ENCODE measurements at regions not wholly inside any gene's neighbourhood (a gene's known extent, or its start where the extent isn't known, plus 50 kb on each side); places are given as distances from the start of the nearest gene placed in this dataset.

GRCh38 chr7:142391191-142391992, 133.5 kb upstream of the PRSS58 start:
- Histone ChIP-seq H3K27ac (no peak overlapping the region), H3K27me3 (no peaks in the 10 kb centered on the region), H3K4me1 (no peaks in the 10 kb centered on the region), H3K9me3 (no peaks in the 10 kb centered on the region), H3K36me3 (no peaks in the 10 kb centered on the region), H3K9ac (ENCODE audit: low read depth in 2 of 2, low read length in 2 of 2) (no peak overlapping the region), H3K4me3 (no peak overlapping the region)
- no peak for TF ChIP-seq CTCF (IDR thresholded peaks at IDR 0.05)
- no peak for DNase-seq
- intact Hi-C loops (cut with DNase I) = no loop called here

GRCh38 chr7:142389544-142389943, 131.7 kb upstream of the PRSS58 start:
- Histone ChIP-seq H3K9me3 (no peaks in the 10 kb centered on the region), H3K27me3 (no peaks in the 10 kb centered on the region), H3K27ac (no peak overlapping the region), H3K4me3 (no peak overlapping the region), H3K9ac (ENCODE audit: low read depth in 2 of 2, low read length in 2 of 2) (no peak overlapping the region), H3K4me1 (no peaks in the 10 kb centered on the region), H3K36me3 (no peaks in the 10 kb centered on the region)
- no peak for DNase-seq
- intact Hi-C loops (cut with DNase I) = no loop called here
- no peak for TF ChIP-seq CTCF (IDR thresholded peaks at IDR 0.05)

- peak; percentile 63 for DNase-seq
- Histone ChIP-seq H3K9me3 (no peaks in the 10 kb centered on the region), H3K9ac (ENCODE audit: low read depth in 2 of 2, low read length in 2 of 2) (no peak overlapping the region), H3K27ac (no peak overlapping the region), H3K4me1 (no peaks in the 10 kb centered on the region), H3K36me3 (no peaks in the 10 kb centered on the region), H3K4me3 (no peak overlapping the region), H3K27me3 (no peaks in the 10 kb centered on the region)
- intact Hi-C loops (cut with DNase I) = loop anchor here (2.0 kb wide), 1 partner anchor 23 kb away; no protein-coding TSS in a partner anchor
- TF ChIP-seq CTCF (IDR thresholded peaks at IDR 0.05) = peak; percentile 54
These were observed 127.9 kb upstream of the PRSS58 start for GRCh38 chr7:142385491-142386340.

GRCh38 chr7:142384493-142384922, 126.7 kb upstream of the PRSS58 start:
- Histone ChIP-seq H3K27me3 (no peaks in the 10 kb centered on the region), H3K36me3 (no peaks in the 10 kb centered on the region), H3K9me3 (no peaks in the 10 kb centered on the region), H3K4me3 (no peak overlapping the region), H3K27ac (no peak overlapping the region), H3K9ac (ENCODE audit: low read depth in 2 of 2, low read length in 2 of 2) (no peak overlapping the region), H3K4me1 (no peaks in the 10 kb centered on the region)
- intact Hi-C loops (cut with DNase I) = no loop called here
- no peak for TF ChIP-seq CTCF (IDR thresholded peaks at IDR 0.05)
- no peak for DNase-seq

GRCh38 chr7:142383841-142384492, 126.1 kb upstream of the PRSS58 start:
- no peak for DNase-seq
- no peak for TF ChIP-seq CTCF (IDR thresholded peaks at IDR 0.05)
- intact Hi-C loops (cut with DNase I) = no loop called here

More at GRCh38 chr7:142383841-142384492, 126.1 kb upstream of the PRSS58 start:
- Histone ChIP-seq H3K27ac (no peak overlapping the region), H3K9me3 (no peaks in the 10 kb centered on the region), H3K4me3 (no peak overlapping the region), H3K36me3 (no peaks in the 10 kb centered on the region), H3K27me3 (no peaks in the 10 kb centered on the region), H3K4me1 (no peaks in the 10 kb centered on the region), H3K9ac (ENCODE audit: low read depth in 2 of 2, low read length in 2 of 2) (no peak overlapping the region)
